HG03280 (cell line): ENCODE measurements at regions not wholly inside any gene's neighbourhood (a gene's known extent, or its start where the extent isn't known, plus 50 kb on each side); places are given as distances from the start of the nearest gene placed in this dataset.

Experiments used
- ATAC-seq: cut with Tn5 transposase; IDR thresholded peaks from one replicate; pipeline ENCODE4 v1.9.1; 2021; ENCODE audit warnings: mild to moderate bottlenecking, moderate library complexity; ENCODE audit not compliant: unreplicated experiment

- ATAC-seq = no peak
Measured at GRCh38 chr14:54088271-54088670, 131.6 kb upstream of the BMP4 start.

GRCh38 chr14:54090274-54090673, 133.6 kb upstream of the BMP4 start:
- no peak for ATAC-seq

- no peak for ATAC-seq
Measured at GRCh38 chr14:54094765-54095164, 138.1 kb upstream of the BMP4 start.

- ATAC-seq = no peak
Measured at GRCh38 chr14:54098536-54098935, 141.9 kb upstream of the BMP4 start.

- no peak for ATAC-seq
Measured at GRCh38 chr14:54102051-54102456, 145.4 kb upstream of the BMP4 start.

- ATAC-seq = no peak
Measured at GRCh38 chr14:54102530-54102929, 145.9 kb upstream of the BMP4 start.

GRCh38 chr14:54104601-54105145, 148.0 kb upstream of the BMP4 start:
- no peak for ATAC-seq

GRCh38 chr14:54105406-54105805, 148.8 kb upstream of the BMP4 start:
- no peak for ATAC-seq

- no peak for ATAC-seq
Measured at GRCh38 chr14:54105898-54106297, 149.3 kb upstream of the BMP4 start.

GRCh38 chr14:54106661-54107377, 150.2 kb upstream of the BMP4 start:
- no peak for ATAC-seq

GRCh38 chr14:54108481-54109471, 152.2 kb upstream of the BMP4 start:
- ATAC-seq = no peak

GRCh38 chr14:54109521-54110120, 153.0 kb upstream of the BMP4 start:
- no peak for ATAC-seq

GRCh38 chr14:54114941-54115340, 158.3 kb upstream of the BMP4 start:
- no peak for ATAC-seq

GRCh38 chr14:54116198-54116885, 159.7 kb upstream of the BMP4 start:
- ATAC-seq = no peak

- ATAC-seq = no peak
Measured at GRCh38 chr14:54116972-54117371, 160.3 kb upstream of the BMP4 start.

GRCh38 chr14:54117396-54117795, 160.8 kb upstream of the BMP4 start:
- ATAC-seq = no peak

- ATAC-seq = no peak
Measured at GRCh38 chr14:54117924-54118323, 161.3 kb upstream of the BMP4 start.

- no peak for ATAC-seq
Measured at GRCh38 chr14:54120260-54120659, 163.6 kb upstream of the BMP4 start.

GRCh38 chr14:54121466-54122027, 164.9 kb upstream of the BMP4 start:
- ATAC-seq = no peak

- no peak for ATAC-seq
Measured at GRCh38 chr14:54123841-54124240, 167.2 kb upstream of the BMP4 start.
